ENCODE measurements at regions not wholly inside any gene's neighbourhood (a gene's known extent, or its start where the extent isn't known, plus 50 kb on each side); places are given as distances from the start of the nearest gene placed in this dataset.

- intact Hi-C loops (cut with DNase I): no loop called here
- DNase-seq: no peak
- no peak for ATAC-seq (ENCODE audit: poor library complexity)
Measured at GRCh38 chr9:12874395-12874794, 99.6 kb downstream of the LURAP1L start.

GRCh38 chr9:12875191-12875590 lies 100.4 kb downstream of the LURAP1L start:
- intact Hi-C loops (cut with DNase I): no loop called here
- DNase-seq: no peak

GRCh38 chr9:12876872-12877271 lies 102.1 kb downstream of the LURAP1L start:
- no peak for ATAC-seq (ENCODE audit: poor library complexity)
- DNase-seq: no peak
- intact Hi-C loops (cut with DNase I): no loop called here

More at GRCh38 chr9:12875191-12875590, 100.4 kb downstream of the LURAP1L start:
- ATAC-seq (ENCODE audit: poor library complexity): no peak

- ATAC-seq (ENCODE audit: poor library complexity) (no peak), DNase-seq (no peak)
- intact Hi-C loops (cut with DNase I): no loop called here
Measured at GRCh38 chr9:12878351-12878978, 103.6 kb downstream of the LURAP1L start.

- DNase-seq: no peak
- intact Hi-C loops (cut with DNase I): no loop called here
- no peak for ATAC-seq (ENCODE audit: poor library complexity)
Measured at GRCh38 chr9:12879961-12880360, 105.1 kb downstream of the LURAP1L start.

- DNase-seq (no peak), ATAC-seq (ENCODE audit: poor library complexity) (no peak)
- intact Hi-C loops (cut with DNase I): no loop called here
Measured at GRCh38 chr9:12880406-12881015, 105.7 kb downstream of the LURAP1L start.

- DNase-seq (no peak), ATAC-seq (ENCODE audit: poor library complexity) (peak; percentile 77)
- intact Hi-C loops (cut with DNase I): no loop called here
Measured at GRCh38 chr9:12882430-12882829, 107.6 kb downstream of the LURAP1L start.

- ATAC-seq (ENCODE audit: poor library complexity): peak; percentile 57
- DNase-seq: no peak
Measured at GRCh38 chr9:12884736-12885395, 110.0 kb downstream of the LURAP1L start.

GRCh38 chr9:12889402-12890106 lies 114.7 kb downstream of the LURAP1L start:
- DNase-seq: no peak
- intact Hi-C loops (cut with DNase I): no loop called here
- no peak for ATAC-seq (ENCODE audit: poor library complexity)

More at GRCh38 chr9:12884736-12885395, 110.0 kb downstream of the LURAP1L start:
- intact Hi-C loops (cut with DNase I): no loop called here

GRCh38 chr9:12891588-12891987 lies 116.8 kb downstream of the LURAP1L start:
- intact Hi-C loops (cut with DNase I): no loop called here
- no peak for DNase-seq
- ATAC-seq (ENCODE audit: poor library complexity): no peak

- intact Hi-C loops (cut with DNase I): no loop called here
- ATAC-seq (ENCODE audit: poor library complexity): no peak
Measured at GRCh38 chr9:12903316-12903715, 128.5 kb downstream of the LURAP1L start.

GRCh38 chr9:12904261-12905000 lies 129.6 kb downstream of the LURAP1L start:
- intact Hi-C loops (cut with DNase I): no loop called here
- ATAC-seq (ENCODE audit: poor library complexity) (no peak), DNase-seq (no peak)

More at GRCh38 chr9:12903316-12903715, 128.5 kb downstream of the LURAP1L start:
- DNase-seq: no peak

GRCh38 chr9:12906646-12907045 lies 131.8 kb downstream of the LURAP1L start:
- intact Hi-C loops (cut with DNase I): no loop called here
- ATAC-seq (ENCODE audit: poor library complexity): no peak
- DNase-seq: no peak

GRCh38 chr9:12908895-12909294 lies 134.1 kb downstream of the LURAP1L start:
- no peak for DNase-seq
- intact Hi-C loops (cut with DNase I): no loop called here
- ATAC-seq (ENCODE audit: poor library complexity): no peak

- ATAC-seq (ENCODE audit: poor library complexity) (no peak), DNase-seq (no peak)
- intact Hi-C loops (cut with DNase I): no loop called here
Measured at GRCh38 chr9:12915366-12915954, 140.6 kb downstream of the LURAP1L start.

GRCh38 chr9:12916042-12916441 lies 141.2 kb downstream of the LURAP1L start:
- ATAC-seq (ENCODE audit: poor library complexity) (peak; percentile 81), DNase-seq (no peak)
- intact Hi-C loops (cut with DNase I): no loop called here

GRCh38 chr9:12920437-12920836 lies 145.6 kb downstream of the LURAP1L start:
- intact Hi-C loops (cut with DNase I): no loop called here
- ATAC-seq (ENCODE audit: poor library complexity): no peak
- no peak for DNase-seq

GRCh38 chr9:12921621-12922020 lies 146.8 kb downstream of the LURAP1L start:
- intact Hi-C loops (cut with DNase I): no loop called here
- ATAC-seq (ENCODE audit: poor library complexity) (no peak), DNase-seq (no peak)

All from Right ventricle myocardium superior (tissue), 1 donor.